K562 (cell line): ENCODE measurements at regions not wholly inside any gene's neighbourhood (a gene's known extent, or its start where the extent isn't known, plus 50 kb on each side); places are given as distances from the start of the nearest gene placed in this dataset.

Source experiments
- ATAC-seq: fragments of 200-7000 bp; cut with Tn5 transposase; 3 replicates; pipeline ENCODE4 v1.9.1; 2020; ENCODE audit warnings: moderate library complexity
- BruUV-seq: library from RNA; stranded (reverse); fragments of 400-500 nt; replicated peaks from 2 replicates; lab custom pipeline; 2021; lab: Mats Ljungman, UMichigan
- CTCF ChIA-PET: fragments of 300-600 bp; formaldehyde crosslinking; extraction: SDS; loops from one replicate; lab custom pipeline; 2021; ENCODE audit warnings: low intra/inter-chr PET ratio; lab: Yijun Ruan, JAX
- POLR2A ChIA-PET: fragments of 300-600, 350-650 bp; sonication (Branson Sonifier 250); formaldehyde crosslinking; extraction: SDS; loops from one replicate; lab custom pipeline; 2021; ENCODE audit warnings: antibody characterized with exemption, inconsistent platforms; lab: Yijun Ruan, JAX
- DNase-seq, 4 experiments: peaks; one replicate each; pipeline versions ENCODE4 v3.0.0 to v3.0.0-alpha.2; 2011 to 2018; ENCODE audit warnings: low spot score in 3 of 4, mixed read lengths in 3 of 4; ENCODE audit errors: extremely low read depth in 1 of 4
- FAIRE-seq: peaks from 2 replicates; lab custom pipeline; 2011; peaks lifted over from hg19 to GRCh38; lab: Jason Lieb, UNC
- H2AFZ ChIP-seq: 2 replicates; pipeline ENCODE4 v1.6.0; 2011; ENCODE audit warnings: low read depth, low read length, control low read depth, inconsistent platforms
- H3K27ac ChIP-seq: fragments of 200-600 bp; 3 replicates; pipeline ENCODE4 v1.8.0; 2011; ENCODE audit warnings: low read depth, mild to moderate bottlenecking, control low read depth, inconsistent platforms, low read length, moderate library complexity, mixed read lengths; ENCODE audit errors: extremely low read depth
- H3K27me3 ChIP-seq, 2 experiments: fragments of 300-600 bp in 1 of 2; 2 replicates in 1 of 2; 3 replicates in 1 of 2; pipeline versions ENCODE4 v1.6.0 to v1.8.0; 2011; ENCODE audit warnings: inconsistent platforms in 2 of 2, low read length in 2 of 2, mild to moderate bottlenecking in 1 of 2, mixed read lengths in 1 of 2, moderate library complexity in 1 of 2; ENCODE audit not compliant: control insufficient read depth in 2 of 2, insufficient read depth in 2 of 2
- H3K36me3 ChIP-seq: fragments of 300-600 bp; 3 replicates; pipeline ENCODE4 v1.8.0; 2011; ENCODE audit warnings: mild to moderate bottlenecking, low read length, inconsistent platforms; ENCODE audit not compliant: control insufficient read depth, insufficient read depth
- H3K4me1 ChIP-seq, 2 experiments: fragments of 200-600 bp in 1 of 2; replicated peaks in 1 of 2; 2 replicates in 1 of 2; 3 replicates in 1 of 2; pipeline versions ENCODE4 v1.5.1 to v1.8.0; 2011; ENCODE audit warnings: inconsistent platforms in 2 of 2, low read length in 2 of 2, mild to moderate bottlenecking in 1 of 2, mixed read lengths in 1 of 2, moderate library complexity in 1 of 2; ENCODE audit not compliant: control insufficient read depth in 2 of 2, insufficient read depth in 2 of 2
- H3K4me2 ChIP-seq: 2 replicates; pipeline ENCODE4 v1.6.1; 2011; ENCODE audit warnings: low read length, control low read depth, inconsistent platforms, mixed read lengths; ENCODE audit not compliant: insufficient read depth
- H3K4me3 ChIP-seq: fragments of 200-600 bp; sonication (generic), shearing (Covaris generic); 2 replicates; pipeline ENCODE4 v1.5.1; 2016; ENCODE audit warnings: control low read depth, inconsistent platforms
- H3K79me2 ChIP-seq: fragments of 200-600 bp; 3 replicates; pipeline ENCODE4 v1.8.0; 2011; ENCODE audit warnings: low read length, inconsistent platforms; ENCODE audit not compliant: control insufficient read depth, insufficient read depth
- H3K9ac ChIP-seq, 2 experiments: 2 replicates each; pipeline versions ENCODE4 v1.6.0 to v1.6.1; 2011; ENCODE audit warnings: low read depth in 2 of 2, low read length in 2 of 2, control low read depth in 1 of 2, inconsistent platforms in 1 of 2, mild to moderate bottlenecking in 1 of 2, mixed read lengths in 1 of 2; ENCODE audit not compliant: insufficient read depth in 1 of 2
- H3K9me1 ChIP-seq: one replicate; pipeline ENCODE4 v1.6.0; 2011; ENCODE audit warnings: inconsistent platforms, mild to moderate bottlenecking, low read length, moderate library complexity; ENCODE audit not compliant: control insufficient read depth, insufficient read depth
- H3K9me3 ChIP-seq: replicated peaks from 2 replicates; pipeline ENCODE4 v1.5.1; 2011; ENCODE audit warnings: low read depth, low read length, inconsistent platforms; ENCODE audit not compliant: control insufficient read depth, insufficient read depth
- H4K20me1 ChIP-seq: replicated peaks from 2 replicates; pipeline ENCODE4 v1.6.1; 2011; ENCODE audit warnings: low read length, inconsistent platforms, mixed read lengths; ENCODE audit not compliant: control insufficient read depth, insufficient read depth
- FOS ChIP-seq: IDR thresholded peaks from 3 replicates; pipeline ENCODE4 v1.6.1; 2011; ENCODE audit not compliant: insufficient read length; ENCODE audit errors: extremely low read depth
- HMGN3 ChIP-seq: IDR thresholded peaks from 2 replicates; pipeline ENCODE4 v1.6.1; 2011; ENCODE audit warnings: borderline replicate concordance, low read depth, mild to moderate bottlenecking, mixed read lengths, low read length; ENCODE audit not compliant: insufficient read length; ENCODE audit errors: extremely low read depth
- TEAD4 ChIP-seq, 2 experiments: sonication (generic) in 1 of 2; formaldehyde crosslinking in 1 of 2; IDR thresholded peaks; 2 replicates each; pipeline versions ENCODE4 v1.6.1 to v1.8.0; 2012 to 2022; ENCODE audit warnings: borderline replicate concordance in 1 of 2, inconsistent platforms in 1 of 2, low read length in 1 of 2, mild to moderate bottlenecking in 1 of 2, missing genetic modification reagents in 1 of 2
- WGBS: fragments of 100-300 bp; shearing (Covaris generic); methylation state at CpG from one replicate; pipeline ENCODE4 v1.1.6; 2016; ENCODE audit warnings: low coverage, mixed read lengths; ENCODE audit not compliant: insufficient coverage; ENCODE audit errors: missing lambda C conversion rate; 5-methylcytosine and 5-hydroxymethylcytosine counted together
- in situ Hi-C: fragments of 300-500 bp; cut with MboI; formaldehyde crosslinking; loops from 4 replicates; pipeline ENCODE4 v1.15.0; 2018; ENCODE audit warnings: inconsistent platforms, mixed read lengths
- intact Hi-C: fragments of 100-400 bp; cut with micrococcal nuclease; formaldehyde crosslinking; loops from 2 replicates; pipeline ENCODE4 v1.14.2; 2022
- TF ChIP-seq, protein P1 (sequence below): sonication (generic); formaldehyde crosslinking; IDR thresholded peaks from 2 replicates; pipeline ENCODE4 v1.8.0; 2022; ENCODE audit warnings: mild to moderate bottlenecking, missing genetic modification reagents

GRCh38 chr10:78907551-78908211 lies 161.1 kb upstream of the ZMIZ1 start:
- H3K79me2 ChIP-seq, result no peaks in the 10 kb centered on the region
- DNase-seq, result no peak

More at GRCh38 chr10:78907551-78908211, 161.1 kb upstream of the ZMIZ1 start:
- Histone ChIP-seq H3K4me2 (no peak overlapping the region), H3K36me3 (no peaks in the 10 kb centered on the region), H3K9ac (no peak overlapping the region), H3K4me1 (peaks cover 0 to 8% of the 10 kb centered on the region in 2 experiments; a peak in 1 of 5 replicates), H3K27me3 (peaks cover 38 to 88% of the 10 kb centered on the region in 2 experiments; a peak in 4 of 5 replicates), H3K4me3 (no peak overlapping the region), H3K9me3 (no peaks in the 10 kb centered on the region), H2AFZ (no peak overlapping the region), H3K27ac (no peak overlapping the region), H4K20me1 (peaks cover 22% of the 10 kb centered on the region), H3K9me1 (no peaks in the 10 kb centered on the region)
- in situ Hi-C loops, result no loop called here
- intact Hi-C loops, result no loop called here
- ChIA-PET CTCF (interaction anchor here (1.4 kb wide), 1 partner anchor 161 kb away, joined by 4 read pairs; the partner anchor contains the start of gene ZMIZ1), POLR2A (interaction anchor here (1.3 to 1.8 kb wide), 2 partner anchors 10 to 15 kb away, joined by 3 to 4 read pairs; no protein-coding TSS in a partner anchor)
- BruUV-seq, result no TSS peak
- ATAC-seq, result no peak
- 6% methylated on average over 11 of the region's 11 CpGs for WGBS
- TF ChIP-seq TEAD4 (IDR thresholded peaks at IDR 0.05; ENCODE audit: low read length) (no peak), TEAD4 (CRISPR knock-in tag; IDR thresholded peaks at IDR 0.05; ENCODE audit: borderline replicate concordance) (no peak), HMGN3 (no peak), FOS (no peak)
- TF ChIP-seq, protein P1, sequence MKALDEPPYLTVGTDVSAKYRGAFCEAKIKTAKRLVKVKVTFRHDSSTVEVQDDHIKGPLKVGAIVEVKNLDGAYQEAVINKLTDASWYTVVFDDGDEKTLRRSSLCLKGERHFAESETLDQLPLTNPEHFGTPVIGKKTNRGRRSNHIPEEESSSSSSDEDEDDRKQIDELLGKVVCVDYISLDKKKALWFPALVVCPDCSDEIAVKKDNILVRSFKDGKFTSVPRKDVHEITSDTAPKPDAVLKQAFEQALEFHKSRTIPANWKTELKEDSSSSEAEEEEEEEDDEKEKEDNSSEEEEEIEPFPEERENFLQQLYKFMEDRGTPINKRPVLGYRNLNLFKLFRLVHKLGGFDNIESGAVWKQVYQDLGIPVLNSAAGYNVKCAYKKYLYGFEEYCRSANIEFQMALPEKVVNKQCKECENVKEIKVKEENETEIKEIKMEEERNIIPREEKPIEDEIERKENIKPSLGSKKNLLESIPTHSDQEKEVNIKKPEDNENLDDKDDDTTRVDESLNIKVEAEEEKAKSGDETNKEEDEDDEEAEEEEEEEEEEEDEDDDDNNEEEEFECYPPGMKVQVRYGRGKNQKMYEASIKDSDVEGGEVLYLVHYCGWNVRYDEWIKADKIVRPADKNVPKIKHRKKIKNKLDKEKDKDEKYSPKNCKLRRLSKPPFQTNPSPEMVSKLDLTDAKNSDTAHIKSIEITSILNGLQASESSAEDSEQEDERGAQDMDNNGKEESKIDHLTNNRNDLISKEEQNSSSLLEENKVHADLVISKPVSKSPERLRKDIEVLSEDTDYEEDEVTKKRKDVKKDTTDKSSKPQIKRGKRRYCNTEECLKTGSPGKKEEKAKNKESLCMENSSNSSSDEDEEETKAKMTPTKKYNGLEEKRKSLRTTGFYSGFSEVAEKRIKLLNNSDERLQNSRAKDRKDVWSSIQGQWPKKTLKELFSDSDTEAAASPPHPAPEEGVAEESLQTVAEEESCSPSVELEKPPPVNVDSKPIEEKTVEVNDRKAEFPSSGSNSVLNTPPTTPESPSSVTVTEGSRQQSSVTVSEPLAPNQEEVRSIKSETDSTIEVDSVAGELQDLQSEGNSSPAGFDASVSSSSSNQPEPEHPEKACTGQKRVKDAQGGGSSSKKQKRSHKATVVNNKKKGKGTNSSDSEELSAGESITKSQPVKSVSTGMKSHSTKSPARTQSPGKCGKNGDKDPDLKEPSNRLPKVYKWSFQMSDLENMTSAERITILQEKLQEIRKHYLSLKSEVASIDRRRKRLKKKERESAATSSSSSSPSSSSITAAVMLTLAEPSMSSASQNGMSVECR (CRISPR knock-in tag), result no peak
- FAIRE-seq, result no peak
